K562 (cell line): ENCODE measurements at regions not wholly inside any gene's neighbourhood (a gene's known extent, or its start where the extent isn't known, plus 50 kb on each side); places are given as distances from the start of the nearest gene placed in this dataset.

Experiments
- ATAC-seq: fragments of 200-7000 bp; cut with Tn5 transposase; 3 replicates; pipeline ENCODE4 v1.9.1; 2020; ENCODE audit warnings: moderate library complexity
- BruUV-seq: library from RNA; stranded (reverse); fragments of 400-500 nt; replicated peaks from 2 replicates; lab custom pipeline; 2021; lab: Mats Ljungman, UMichigan
- CTCF ChIA-PET: fragments of 300-600 bp; formaldehyde crosslinking; extraction: SDS; loops from one replicate; lab custom pipeline; 2021; ENCODE audit warnings: low intra/inter-chr PET ratio; lab: Yijun Ruan, JAX
- POLR2A ChIA-PET: fragments of 300-600, 350-650 bp; sonication (Branson Sonifier 250); formaldehyde crosslinking; extraction: SDS; loops from one replicate; lab custom pipeline; 2021; ENCODE audit warnings: antibody characterized with exemption, inconsistent platforms; lab: Yijun Ruan, JAX
- DNase-seq, 4 experiments: peaks; one replicate each; pipeline versions ENCODE4 v3.0.0 to v3.0.0-alpha.2; 2011 to 2018; ENCODE audit warnings: low spot score in 3 of 4, mixed read lengths in 3 of 4; ENCODE audit errors: extremely low read depth in 1 of 4
- FAIRE-seq: peaks from 2 replicates; lab custom pipeline; 2011; peaks lifted over from hg19 to GRCh38; lab: Jason Lieb, UNC
- H2AFZ ChIP-seq: 2 replicates; pipeline ENCODE4 v1.6.0; 2011; ENCODE audit warnings: low read depth, low read length, control low read depth, inconsistent platforms
- H3K27ac ChIP-seq: fragments of 200-600 bp; 3 replicates; pipeline ENCODE4 v1.8.0; 2011; ENCODE audit warnings: low read depth, mild to moderate bottlenecking, control low read depth, inconsistent platforms, low read length, moderate library complexity, mixed read lengths; ENCODE audit errors: extremely low read depth
- H3K27me3 ChIP-seq, 2 experiments: fragments of 300-600 bp in 1 of 2; 2 replicates in 1 of 2; 3 replicates in 1 of 2; pipeline versions ENCODE4 v1.6.0 to v1.8.0; 2011; ENCODE audit warnings: inconsistent platforms in 2 of 2, low read length in 2 of 2, mild to moderate bottlenecking in 1 of 2, mixed read lengths in 1 of 2, moderate library complexity in 1 of 2; ENCODE audit not compliant: control insufficient read depth in 2 of 2, insufficient read depth in 2 of 2
- H3K36me3 ChIP-seq: fragments of 300-600 bp; 3 replicates; pipeline ENCODE4 v1.8.0; 2011; ENCODE audit warnings: mild to moderate bottlenecking, low read length, inconsistent platforms; ENCODE audit not compliant: control insufficient read depth, insufficient read depth
- H3K4me1 ChIP-seq, 2 experiments: fragments of 200-600 bp in 1 of 2; replicated peaks in 1 of 2; 2 replicates in 1 of 2; 3 replicates in 1 of 2; pipeline versions ENCODE4 v1.5.1 to v1.8.0; 2011; ENCODE audit warnings: inconsistent platforms in 2 of 2, low read length in 2 of 2, mild to moderate bottlenecking in 1 of 2, mixed read lengths in 1 of 2, moderate library complexity in 1 of 2; ENCODE audit not compliant: control insufficient read depth in 2 of 2, insufficient read depth in 2 of 2
- H3K4me2 ChIP-seq: 2 replicates; pipeline ENCODE4 v1.6.1; 2011; ENCODE audit warnings: low read length, control low read depth, inconsistent platforms, mixed read lengths; ENCODE audit not compliant: insufficient read depth
- H3K4me3 ChIP-seq: fragments of 200-600 bp; sonication (generic), shearing (Covaris generic); 2 replicates; pipeline ENCODE4 v1.5.1; 2016; ENCODE audit warnings: control low read depth, inconsistent platforms
- H3K79me2 ChIP-seq: fragments of 200-600 bp; 3 replicates; pipeline ENCODE4 v1.8.0; 2011; ENCODE audit warnings: low read length, inconsistent platforms; ENCODE audit not compliant: control insufficient read depth, insufficient read depth
- H3K9ac ChIP-seq, 2 experiments: 2 replicates each; pipeline versions ENCODE4 v1.6.0 to v1.6.1; 2011; ENCODE audit warnings: low read depth in 2 of 2, low read length in 2 of 2, control low read depth in 1 of 2, inconsistent platforms in 1 of 2, mild to moderate bottlenecking in 1 of 2, mixed read lengths in 1 of 2; ENCODE audit not compliant: insufficient read depth in 1 of 2
- H3K9me1 ChIP-seq: one replicate; pipeline ENCODE4 v1.6.0; 2011; ENCODE audit warnings: inconsistent platforms, mild to moderate bottlenecking, low read length, moderate library complexity; ENCODE audit not compliant: control insufficient read depth, insufficient read depth
- H3K9me3 ChIP-seq: replicated peaks from 2 replicates; pipeline ENCODE4 v1.5.1; 2011; ENCODE audit warnings: low read depth, low read length, inconsistent platforms; ENCODE audit not compliant: control insufficient read depth, insufficient read depth
- H4K20me1 ChIP-seq: replicated peaks from 2 replicates; pipeline ENCODE4 v1.6.1; 2011; ENCODE audit warnings: low read length, inconsistent platforms, mixed read lengths; ENCODE audit not compliant: control insufficient read depth, insufficient read depth
- CBX2 ChIP-seq: fragments of 200-600 bp; sonication (generic); IDR thresholded peaks from one replicate; pipeline ENCODE4 v1.6.1; 2012; ENCODE audit warnings: mild to moderate bottlenecking, low read length, inconsistent platforms; ENCODE audit not compliant: insufficient read depth, poor library complexity, severe bottlenecking
- CXXC5 ChIP-seq: fragments of 250-450 bp; sonication (Bioruptor Pico); IDR thresholded peaks from 2 replicates; pipeline ENCODE4 v1.8.0; 2022; ENCODE audit warnings: inconsistent platforms, mild to moderate bottlenecking, moderate library complexity
- ELF4 ChIP-seq: fragments of 450-650 bp; formaldehyde crosslinking; IDR thresholded peaks from 2 replicates; pipeline ENCODE4 v1.4.0; 2022; ENCODE audit warnings: missing genetic modification characterization
- MAX ChIP-seq: sonication (generic); formaldehyde crosslinking; IDR thresholded peaks from 2 replicates; pipeline ENCODE4 v1.9.0; 2022; ENCODE audit warnings: mild to moderate bottlenecking, missing genetic modification reagents
- RBM34 ChIP-seq: fragments of 200-400 bp; formaldehyde crosslinking; IDR thresholded peaks from 2 replicates; pipeline ENCODE4 v1.6.1; 2018; ENCODE audit warnings: low read length, borderline replicate concordance; ENCODE audit not compliant: insufficient read depth
- STAT6 ChIP-seq: sonication (generic); formaldehyde crosslinking; IDR thresholded peaks from 2 replicates; pipeline ENCODE4 v1.8.1; 2023; ENCODE audit warnings: mild to moderate bottlenecking, missing genetic modification reagents
- ZBTB33 ChIP-seq: sonication (generic); formaldehyde crosslinking; IDR thresholded peaks from 2 replicates; pipeline ENCODE4 v1.8.1; 2023; ENCODE audit warnings: mild to moderate bottlenecking, missing genetic modification reagents
- ZEB2 ChIP-seq: fragments of 450-650 bp; IDR thresholded peaks from 2 replicates; pipeline ENCODE4 v1.6.1; 2016
- ZKSCAN8 ChIP-seq: fragments of 200-800 bp; sonication (Bioruptor generic); IDR thresholded peaks from 2 replicates; pipeline ENCODE4 v1.6.1; 2016; ENCODE audit warnings: missing genetic modification characterization, missing compliant biosample characterization
- ZMIZ1 ChIP-seq, 2 experiments: fragments of 150-350 bp in 1 of 2; IDR thresholded peaks; 2 replicates each; pipeline ENCODE4 v1.6.1; 2012 to 2016; ENCODE audit warnings: low read depth in 2 of 2, low read length in 2 of 2, mild to moderate bottlenecking in 1 of 2, moderate library complexity in 1 of 2
- ZNF174 ChIP-seq: fragments of 250-450 bp; sonication (Bioruptor Pico); IDR thresholded peaks from 2 replicates; pipeline ENCODE4 v1.4.0; 2020; ENCODE audit warnings: mild to moderate bottlenecking
- ZNF184 ChIP-seq: sonication (generic); formaldehyde crosslinking; IDR thresholded peaks from 2 replicates; pipeline ENCODE4 v1.5.0; 2020; ENCODE audit warnings: missing genetic modification reagents
- ZNF384 ChIP-seq: IDR thresholded peaks from 2 replicates; pipeline ENCODE4 v1.6.1; 2012; ENCODE audit warnings: low read depth, low read length, improper control_type of control experiment
- in situ Hi-C: fragments of 300-500 bp; cut with MboI; formaldehyde crosslinking; loops from 4 replicates; pipeline ENCODE4 v1.15.0; 2018; ENCODE audit warnings: inconsistent platforms, mixed read lengths
- intact Hi-C: fragments of 100-400 bp; cut with micrococcal nuclease; formaldehyde crosslinking; loops from 2 replicates; pipeline ENCODE4 v1.14.2; 2022

- TF ChIP-seq RBM34 = no peak
- TF ChIP-seq MAX (CRISPR knock-in tag) = no peak
- no peak for TF ChIP-seq ZNF384
- no peak for TF ChIP-seq ZBTB33 (CRISPR knock-in tag)
- no peak for TF ChIP-seq ZNF174 (CRISPR knock-in tag)
Observed at GRCh38 chr10:89845541-89846280, 144.3 kb downstream of the KIF20B start (continued).

- FAIRE-seq (no peak), ATAC-seq (no peak), DNase-seq (no peak)
- Histone ChIP-seq H3K9me3 (no peaks in the 10 kb centered on the region), H3K27ac (no peak overlapping the region), H3K27me3 (no peaks in the 10 kb centered on the region), H3K4me3 (no peak overlapping the region), H2AFZ (no peak overlapping the region), H3K36me3 (no peaks in the 10 kb centered on the region), H4K20me1 (no peaks in the 10 kb centered on the region), H3K4me2 (no peak overlapping the region), H3K4me1 (no peaks in the 10 kb centered on the region), H3K9ac (no peak overlapping the region), H3K79me2 (no peaks in the 10 kb centered on the region), H3K9me1 (no peaks in the 10 kb centered on the region)
- in situ Hi-C loops = no loop called here
- intact Hi-C loops = no loop called here
- ChIA-PET CTCF (no interaction called here), POLR2A (no interaction called here)
- BruUV-seq = no TSS peak
- TF ChIP-seq ZMIZ1 (IDR thresholded peaks at IDR 0.05; ENCODE audit: low read depth in 2 of 2, low read length in 2 of 2) (no peak), STAT6 (no peak), ZKSCAN8 (CRISPR knock-in tag) (no peak), ELF4 (CRISPR knock-in tag) (no peak), ZNF184 (CRISPR knock-in tag) (no peak), ZEB2 (no peak), CXXC5 (CRISPR knock-in tag) (no peak), CBX2 (no peak)
Observed at GRCh38 chr10:89846281-89846630, 144.9 kb downstream of the KIF20B start.
